Right atrium auricular region (tissue), 2 donors: ENCODE measurements at regions not wholly inside any gene's neighbourhood (a gene's known extent, or its start where the extent isn't known, plus 50 kb on each side); places are given as distances from the start of the nearest gene placed in this dataset.

Source experiments
- DNase-seq: peaks from one replicate; pipeline ENCODE4 v3.0.0-alpha.2; 2019; ENCODE audit warnings: low spot score
- H3K27ac ChIP-seq, 2 donors: fragments of 200-600 bp; sonication (generic); 1 replicate in 1 of 2; 2 replicates in 1 of 2; pipeline ENCODE4 v1.5.1; 2016 to 2019
- H3K27me3 ChIP-seq, 2 donors: fragments of 200-600 bp; sonication (generic); one replicate each; pipeline versions ENCODE4 v1.5.1 to v1.6.0; 2017 to 2019
- H3K36me3 ChIP-seq: fragments of 200-600 bp; sonication (generic); one replicate; pipeline ENCODE4 v1.5.1; 2016
- H3K4me1 ChIP-seq, 2 donors: fragments of 200-600 bp; sonication (generic); one replicate each; pipeline versions ENCODE4 v1.5.1 to v1.6.0; 2017 to 2019
- H3K4me3 ChIP-seq, 2 donors: fragments of 200-600 bp; sonication (generic); 1 replicate in 1 of 2; 2 replicates in 1 of 2; pipeline ENCODE4 v1.5.1; 2017 to 2019; ENCODE audit warnings: mild to moderate bottlenecking in 1 of 2, moderate library complexity in 1 of 2
- H3K9me3 ChIP-seq, 2 donors: fragments of 200-600 bp; sonication (generic); one replicate each; pipeline ENCODE4 v1.5.1; 2019
- TF ChIP-seq, protein P1 (sequence below), 2 donors: fragments of 200-600 bp; sonication (generic); IDR thresholded peaks; one replicate each; pipeline ENCODE4 v1.5.1; 2019; ENCODE audit warnings: antibody characterized with exemption in 2 of 2

GRCh38 chr9:3760031-3760430 is 234.2 kb upstream of the RFX3 start:
- Histone ChIP-seq H3K4me1 (no peaks in the 10 kb centered on the region), H3K27me3 (no peaks in the 10 kb centered on the region), H3K27ac (no peak overlapping the region), H3K4me3 (no peak overlapping the region), H3K9me3 (no peaks in the 10 kb centered on the region), H3K36me3 (no peaks in the 10 kb centered on the region)
- DNase-seq = no peak
- TF ChIP-seq, protein P1, sequence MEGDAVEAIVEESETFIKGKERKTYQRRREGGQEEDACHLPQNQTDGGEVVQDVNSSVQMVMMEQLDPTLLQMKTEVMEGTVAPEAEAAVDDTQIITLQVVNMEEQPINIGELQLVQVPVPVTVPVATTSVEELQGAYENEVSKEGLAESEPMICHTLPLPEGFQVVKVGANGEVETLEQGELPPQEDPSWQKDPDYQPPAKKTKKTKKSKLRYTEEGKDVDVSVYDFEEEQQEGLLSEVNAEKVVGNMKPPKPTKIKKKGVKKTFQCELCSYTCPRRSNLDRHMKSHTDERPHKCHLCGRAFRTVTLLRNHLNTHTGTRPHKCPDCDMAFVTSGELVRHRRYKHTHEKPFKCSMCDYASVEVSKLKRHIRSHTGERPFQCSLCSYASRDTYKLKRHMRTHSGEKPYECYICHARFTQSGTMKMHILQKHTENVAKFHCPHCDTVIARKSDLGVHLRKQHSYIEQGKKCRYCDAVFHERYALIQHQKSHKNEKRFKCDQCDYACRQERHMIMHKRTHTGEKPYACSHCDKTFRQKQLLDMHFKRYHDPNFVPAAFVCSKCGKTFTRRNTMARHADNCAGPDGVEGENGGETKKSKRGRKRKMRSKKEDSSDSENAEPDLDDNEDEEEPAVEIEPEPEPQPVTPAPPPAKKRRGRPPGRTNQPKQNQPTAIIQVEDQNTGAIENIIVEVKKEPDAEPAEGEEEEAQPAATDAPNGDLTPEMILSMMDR (IDR thresholded peaks at IDR 0.05) = no peak

GRCh38 chr9:3758816-3759576 is 233.2 kb upstream of the RFX3 start:
- Histone ChIP-seq H3K4me3 (no peak overlapping the region), H3K9me3 (no peaks in the 10 kb centered on the region), H3K27ac (no peak overlapping the region), H3K27me3 (no peaks in the 10 kb centered on the region), H3K36me3 (no peaks in the 10 kb centered on the region), H3K4me1 (no peaks in the 10 kb centered on the region)
- no peak for DNase-seq
- TF ChIP-seq, protein P1 (IDR thresholded peaks at IDR 0.05) = no peak

DNA sequence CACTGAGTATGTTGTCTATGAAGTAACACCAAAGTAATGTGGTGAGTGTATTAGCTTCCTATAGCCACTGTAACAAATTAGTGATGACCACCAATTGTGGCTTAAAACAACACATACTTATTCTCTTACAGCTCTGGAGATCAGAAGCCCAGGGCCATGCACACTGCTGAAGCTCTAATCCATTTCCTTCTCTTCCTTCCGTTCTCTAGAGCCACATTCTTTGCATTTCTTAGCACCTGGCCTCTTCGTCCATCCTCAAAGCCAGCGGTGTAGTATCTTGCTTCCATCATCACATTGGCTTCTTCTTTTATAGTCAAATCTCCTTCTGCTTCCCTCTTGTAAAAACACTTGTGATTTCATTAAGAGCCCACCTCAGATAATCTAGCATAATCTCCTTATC is 230.3 kb upstream of the RFX3 start:
- no peaks in the 10 kb centered on the region for H3K9me3 ChIP-seq
- H3K36me3 ChIP-seq = no peaks in the 10 kb centered on the region
- H3K27me3 ChIP-seq = no peaks in the 10 kb centered on the region
- H3K4me3 ChIP-seq = no peak overlapping the region
- no peak overlapping the region for H3K27ac ChIP-seq
- no peaks in the 10 kb centered on the region for H3K4me1 ChIP-seq
- TF ChIP-seq, protein P1 (IDR thresholded peaks at IDR 0.05) = no peak
- DNase-seq = no peak

DNA sequence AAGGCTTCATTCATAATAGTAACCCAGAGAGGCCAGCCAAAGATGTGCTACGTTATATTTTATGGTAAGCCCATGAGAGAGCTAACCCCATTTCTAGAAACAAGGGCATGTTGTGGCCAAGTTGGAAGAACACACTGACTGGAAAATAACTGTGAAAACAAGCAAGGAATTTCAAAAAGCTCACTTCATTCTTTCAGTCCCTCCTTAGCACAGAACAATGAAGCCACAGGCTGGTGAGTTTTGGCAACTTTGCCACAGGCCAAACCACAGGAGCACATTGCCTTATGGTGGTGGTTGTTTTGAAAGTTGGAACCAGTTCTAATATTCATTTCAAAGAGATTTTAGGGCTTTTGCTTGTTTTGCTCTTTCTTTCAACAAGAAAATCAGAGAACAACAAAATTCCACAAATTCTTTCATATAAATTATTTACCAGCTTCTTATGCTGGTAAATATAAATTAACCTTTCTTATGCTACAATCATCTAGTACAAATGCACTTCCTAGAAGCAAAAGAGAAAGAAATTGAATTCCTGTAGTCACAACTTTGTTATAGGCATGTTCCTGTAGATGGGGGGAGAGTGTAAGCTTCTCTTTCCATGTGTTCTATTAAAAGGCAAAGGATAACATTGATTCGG is 225.4 kb upstream of the RFX3 start:
- H3K36me3 ChIP-seq = no peaks in the 10 kb centered on the region
- H3K9me3 ChIP-seq = no peaks in the 10 kb centered on the region
- no peaks in the 10 kb centered on the region for H3K4me1 ChIP-seq
- no peak for DNase-seq
- no peaks in the 10 kb centered on the region for H3K27me3 ChIP-seq
- no peak overlapping the region for H3K4me3 ChIP-seq
- TF ChIP-seq, protein P1 (IDR thresholded peaks at IDR 0.05) = no peak
- no peak overlapping the region for H3K27ac ChIP-seq

DNA sequence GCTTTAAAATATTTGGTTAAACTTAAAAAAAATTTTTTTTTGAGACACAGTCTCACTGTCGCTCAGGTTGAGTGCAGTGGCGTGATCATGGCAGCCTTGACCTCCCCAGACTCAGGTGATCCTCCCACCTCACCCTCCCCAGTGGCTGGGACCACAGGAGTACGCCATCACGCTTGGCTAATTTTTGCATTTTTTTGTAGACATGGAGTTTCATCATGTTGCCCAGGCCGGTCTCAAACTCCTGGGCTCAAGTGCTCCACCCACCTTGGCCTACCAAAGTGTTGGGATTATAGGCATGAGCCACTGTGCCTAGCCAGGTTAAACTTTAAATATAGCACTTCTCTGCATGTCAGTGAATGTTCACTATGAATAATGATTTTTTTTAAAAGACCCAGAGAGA is 224.5 kb upstream of the RFX3 start:
- Histone ChIP-seq H3K4me3 (no peak overlapping the region), H3K36me3 (no peaks in the 10 kb centered on the region), H3K4me1 (no peaks in the 10 kb centered on the region), H3K27ac (no peak overlapping the region), H3K27me3 (no peaks in the 10 kb centered on the region), H3K9me3 (no peaks in the 10 kb centered on the region)
- DNase-seq = no peak
- TF ChIP-seq, protein P1 (IDR thresholded peaks at IDR 0.05) = no peak
